Glutamatergic neuron (in vitro differentiated cells): ENCODE measurements at regions not wholly inside any gene's neighbourhood (a gene's known extent, or its start where the extent isn't known, plus 50 kb on each side); places are given as distances from the start of the nearest gene placed in this dataset.

Source experiments
- DNase-seq: peaks from one replicate; pipeline ENCODE4 v3.0.0; 2022
- H3K27ac Mint-ChIP-seq: one replicate; pipeline ENCODE4 v1.8.0; 2020; ENCODE audit warnings: mild to moderate bottlenecking, mixed read lengths, inconsistent platforms; ENCODE audit not compliant: unreplicated experiment
- H3K27me3 Mint-ChIP-seq: one replicate; pipeline ENCODE4 v1.8.0; 2020; ENCODE audit warnings: mild to moderate bottlenecking, moderate library complexity, mixed read lengths, inconsistent platforms; ENCODE audit not compliant: unreplicated experiment
- H3K36me3 Mint-ChIP-seq: one replicate; pipeline ENCODE4 v1.8.0; 2020; ENCODE audit warnings: mild to moderate bottlenecking, mixed read lengths, inconsistent platforms; ENCODE audit not compliant: unreplicated experiment
- H3K4me1 Mint-ChIP-seq: one replicate; pipeline ENCODE4 v1.8.0; 2020; ENCODE audit warnings: mild to moderate bottlenecking, low read depth, mixed read lengths, inconsistent platforms; ENCODE audit not compliant: unreplicated experiment
- H3K4me3 Mint-ChIP-seq: one replicate; pipeline ENCODE4 v1.8.0; 2020; ENCODE audit warnings: mild to moderate bottlenecking, mixed read lengths, inconsistent platforms; ENCODE audit not compliant: unreplicated experiment
- H3K9me3 Mint-ChIP-seq: one replicate; pipeline ENCODE4 v1.8.0; 2020; ENCODE audit warnings: mild to moderate bottlenecking, moderate library complexity, mixed read lengths, inconsistent platforms; ENCODE audit not compliant: unreplicated experiment
- TF ChIP-seq, protein P1 (sequence below): fragments of 200-600 bp; sonication (generic); IDR thresholded peaks from one replicate; pipeline ENCODE4 v1.5.0; 2021; ENCODE audit not compliant: partially characterized antibody, unreplicated experiment

DNA sequence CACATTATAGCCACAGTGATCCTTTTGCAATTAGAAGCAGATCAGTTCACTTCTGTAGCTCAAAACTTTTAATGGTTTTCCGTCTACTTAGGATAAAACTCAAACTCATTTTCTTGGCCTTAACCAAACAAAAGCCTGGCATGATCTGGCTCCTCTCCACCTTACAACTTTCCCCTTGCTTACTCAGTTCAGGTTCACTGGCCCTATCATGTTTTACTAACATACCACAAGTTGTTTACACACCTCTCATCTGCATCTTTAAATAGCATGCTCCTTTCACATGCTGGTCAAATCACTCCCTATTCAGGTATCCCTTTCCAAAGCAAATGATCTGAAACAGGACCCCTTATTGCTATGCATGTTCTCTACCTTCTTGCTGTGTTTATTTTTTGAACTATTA lies 191.4 kb upstream of the FAM83B start:
- Mint-ChIP-seq H3K27ac (no peak overlapping the region), H3K4me3 (no peak overlapping the region), H3K4me1 (no peaks in the 10 kb centered on the region), H3K36me3 (no peaks in the 10 kb centered on the region), H3K27me3 (no peaks in the 10 kb centered on the region), H3K9me3 (no peaks in the 10 kb centered on the region)
- TF ChIP-seq, protein P1, sequence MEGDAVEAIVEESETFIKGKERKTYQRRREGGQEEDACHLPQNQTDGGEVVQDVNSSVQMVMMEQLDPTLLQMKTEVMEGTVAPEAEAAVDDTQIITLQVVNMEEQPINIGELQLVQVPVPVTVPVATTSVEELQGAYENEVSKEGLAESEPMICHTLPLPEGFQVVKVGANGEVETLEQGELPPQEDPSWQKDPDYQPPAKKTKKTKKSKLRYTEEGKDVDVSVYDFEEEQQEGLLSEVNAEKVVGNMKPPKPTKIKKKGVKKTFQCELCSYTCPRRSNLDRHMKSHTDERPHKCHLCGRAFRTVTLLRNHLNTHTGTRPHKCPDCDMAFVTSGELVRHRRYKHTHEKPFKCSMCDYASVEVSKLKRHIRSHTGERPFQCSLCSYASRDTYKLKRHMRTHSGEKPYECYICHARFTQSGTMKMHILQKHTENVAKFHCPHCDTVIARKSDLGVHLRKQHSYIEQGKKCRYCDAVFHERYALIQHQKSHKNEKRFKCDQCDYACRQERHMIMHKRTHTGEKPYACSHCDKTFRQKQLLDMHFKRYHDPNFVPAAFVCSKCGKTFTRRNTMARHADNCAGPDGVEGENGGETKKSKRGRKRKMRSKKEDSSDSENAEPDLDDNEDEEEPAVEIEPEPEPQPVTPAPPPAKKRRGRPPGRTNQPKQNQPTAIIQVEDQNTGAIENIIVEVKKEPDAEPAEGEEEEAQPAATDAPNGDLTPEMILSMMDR: no peak
- no peak for DNase-seq

DNA sequence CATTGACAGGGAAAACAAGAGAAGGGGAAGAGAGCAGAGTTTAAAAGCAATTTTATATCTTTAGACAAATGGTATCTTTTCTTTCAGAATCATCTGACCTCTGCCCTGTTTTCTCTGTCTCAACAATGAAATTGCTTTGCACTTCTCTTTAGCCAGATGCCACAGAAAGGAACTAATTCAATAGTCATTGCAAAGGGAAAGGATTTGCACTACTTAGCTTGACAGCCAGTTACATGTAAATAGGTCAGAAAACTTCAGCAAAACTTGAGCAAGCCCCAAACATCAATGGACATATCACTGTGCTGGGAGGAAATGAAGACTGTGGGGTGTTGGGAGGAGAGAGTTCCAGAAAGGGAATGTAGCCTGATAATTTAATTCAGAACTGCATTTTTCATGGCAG lies 181.3 kb upstream of the FAM83B start:
- Mint-ChIP-seq H3K27ac (no peak overlapping the region), H3K36me3 (no peaks in the 10 kb centered on the region), H3K4me1 (no peaks in the 10 kb centered on the region), H3K9me3 (peaks cover 4% of the 10 kb centered on the region), H3K27me3 (peaks cover 2% of the 10 kb centered on the region), H3K4me3 (no peak overlapping the region)
- TF ChIP-seq, protein P1: no peak
- DNase-seq: no peak

DNA sequence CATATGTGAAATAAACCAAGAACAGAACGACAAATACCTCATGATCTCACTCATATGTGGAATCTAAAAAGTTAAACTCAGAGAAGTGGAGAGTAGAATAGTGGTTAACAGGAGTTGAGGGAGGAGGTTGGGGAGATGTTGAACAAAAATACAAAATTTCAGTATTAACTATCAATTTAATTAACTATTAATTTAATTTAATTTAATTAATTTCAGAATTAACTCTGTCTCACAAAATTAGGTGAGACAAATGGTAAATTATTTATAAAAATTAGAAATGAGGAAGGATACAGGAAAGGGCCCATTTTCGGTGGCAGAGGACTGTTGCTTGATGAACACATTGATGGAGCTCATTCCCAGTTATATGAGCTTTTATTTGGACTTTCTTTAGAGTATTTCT lies 166.0 kb upstream of the FAM83B start:
- Mint-ChIP-seq H3K4me1 (no peaks in the 10 kb centered on the region), H3K9me3 (no peaks in the 10 kb centered on the region), H3K4me3 (no peak overlapping the region), H3K27ac (no peak overlapping the region), H3K27me3 (no peaks in the 10 kb centered on the region), H3K36me3 (no peaks in the 10 kb centered on the region)
- TF ChIP-seq, protein P1: no peak
- no peak for DNase-seq

DNA sequence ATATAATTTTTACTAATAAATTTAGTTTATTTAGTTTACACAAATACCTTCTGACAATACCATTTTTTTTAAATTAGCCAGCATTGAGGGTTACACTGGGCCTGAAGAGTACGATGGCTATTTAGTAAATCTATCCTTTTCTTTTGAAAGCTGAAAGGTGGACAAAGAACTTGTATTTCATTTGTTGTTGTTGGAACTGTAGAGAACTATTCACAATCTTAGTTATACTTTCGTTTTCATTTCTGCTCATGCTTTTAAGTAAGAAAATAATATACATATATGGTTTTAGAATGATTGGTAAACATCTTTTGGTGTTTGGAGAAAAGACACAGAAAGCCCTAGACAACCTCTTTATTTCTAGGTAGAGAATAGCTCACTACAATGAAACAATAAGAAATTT lies 165.3 kb upstream of the FAM83B start:
- TF ChIP-seq, protein P1: no peak
- H3K4me1 Mint-ChIP-seq: no peaks in the 10 kb centered on the region
- no peaks in the 10 kb centered on the region for H3K27me3 Mint-ChIP-seq
- no peak overlapping the region for H3K4me3 Mint-ChIP-seq
- no peak overlapping the region for H3K27ac Mint-ChIP-seq
- no peaks in the 10 kb centered on the region for H3K9me3 Mint-ChIP-seq
- H3K36me3 Mint-ChIP-seq: no peaks in the 10 kb centered on the region
- no peak for DNase-seq

DNA sequence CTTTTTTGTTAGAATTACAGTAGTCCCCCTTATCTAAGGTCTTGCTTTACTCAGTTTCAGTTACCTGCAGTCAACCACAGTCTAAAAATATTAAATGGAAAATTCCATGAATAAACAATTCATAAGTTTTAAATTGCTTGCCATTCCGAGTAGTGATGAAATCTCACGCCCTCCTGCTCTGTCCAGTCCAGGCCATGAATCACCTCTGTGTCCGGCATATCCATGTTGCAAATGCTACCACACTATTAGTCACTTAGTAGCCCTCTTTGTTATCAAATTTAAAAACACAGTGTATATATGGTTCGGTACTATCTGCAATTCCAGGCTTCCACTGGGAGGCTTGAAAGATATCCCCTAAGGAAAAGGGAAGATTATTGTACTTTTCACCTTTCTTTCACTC lies 164.6 kb upstream of the FAM83B start:
- H3K4me3 Mint-ChIP-seq: no peak overlapping the region
- H3K27me3 Mint-ChIP-seq: no peaks in the 10 kb centered on the region
- H3K4me1 Mint-ChIP-seq: no peaks in the 10 kb centered on the region
- no peak for DNase-seq
- no peak overlapping the region for H3K27ac Mint-ChIP-seq
- no peaks in the 10 kb centered on the region for H3K36me3 Mint-ChIP-seq
- H3K9me3 Mint-ChIP-seq: no peaks in the 10 kb centered on the region
- TF ChIP-seq, protein P1: no peak
